Urothelium cell line (cell line): ENCODE measurements at regions not wholly inside any gene's neighbourhood (a gene's known extent, or its start where the extent isn't known, plus 50 kb on each side); places are given as distances from the start of the nearest gene placed in this dataset.
A peak's percentile ranks its signal among the peaks of the same experiment; 100 is the strongest.
"Not testable (repeated sequence)": the region's sequence is repeated elsewhere in the genome, so short reads cannot be mapped to it uniquely, and the experiment has no call there.

ENCODE experiments used
- DNase-seq: peaks from one replicate; pipeline ENCODE4 v3.0.0; 2011; ENCODE audit warnings: low spot score, mixed read lengths
- FAIRE-seq: peaks from 2 replicates; lab custom pipeline; 2011; peaks lifted over from hg19 to GRCh38; lab: Jason Lieb, UNC

- DNase-seq: peak; percentile 45
- FAIRE-seq: peak; percentile 98
Observed at GRCh38 chr4:30536231-30536630, 183.9 kb upstream of the PCDH7 start.

GRCh38 chr4:30537456-30537855 lies 182.7 kb upstream of the PCDH7 start:
- no peak for FAIRE-seq
- DNase-seq: peak; percentile 89

- DNase-seq: no peak
- FAIRE-seq: peak; percentile 88
Observed at GRCh38 chr4:30538794-30539193, 181.4 kb upstream of the PCDH7 start.

DNA sequence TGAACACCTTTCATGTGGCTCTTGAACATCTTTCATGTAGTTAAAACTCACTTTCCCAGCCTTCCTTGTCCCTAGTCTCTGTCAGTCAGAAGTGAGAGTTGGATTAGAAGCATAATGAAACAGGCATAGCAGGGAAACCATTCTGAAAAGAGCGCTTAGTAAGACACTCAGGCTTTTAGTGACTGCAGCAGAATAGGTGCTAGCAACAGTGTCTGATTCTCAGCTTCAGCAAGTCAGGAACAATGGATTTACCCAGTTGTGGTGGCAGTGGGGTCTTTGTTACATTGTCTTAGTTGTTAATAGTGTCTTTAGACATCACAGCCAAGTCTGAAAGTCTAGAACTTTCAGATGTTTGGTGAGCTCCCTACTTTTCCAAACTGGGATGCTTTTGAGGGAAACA lies 177.1 kb upstream of the PCDH7 start:
- no peak for DNase-seq
- FAIRE-seq: peak; percentile 96

- DNase-seq (no peak), FAIRE-seq (no peak)
Observed at GRCh38 chr4:30553151-30553550, 167.0 kb upstream of the PCDH7 start.

DNA sequence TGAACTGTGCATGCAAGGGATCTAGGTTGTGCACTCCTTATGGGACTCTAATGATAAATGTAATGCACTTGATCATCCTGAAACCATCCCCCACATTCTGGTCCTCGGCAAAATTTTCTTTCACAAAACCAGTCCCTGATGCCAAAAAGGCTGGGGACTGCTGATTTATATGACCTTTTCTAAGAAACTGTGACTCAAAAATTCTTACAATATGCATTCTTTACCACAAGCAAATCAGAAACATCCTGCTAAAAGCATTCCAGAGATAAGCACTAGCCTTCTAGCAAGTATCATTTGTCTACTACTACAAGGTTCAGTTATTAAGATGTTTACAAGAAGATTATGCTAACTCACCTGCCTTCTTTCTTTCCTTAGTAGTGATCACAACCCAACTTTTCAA lies 166.5 kb upstream of the PCDH7 start:
- DNase-seq (no peak), FAIRE-seq (no peak)

DNA sequence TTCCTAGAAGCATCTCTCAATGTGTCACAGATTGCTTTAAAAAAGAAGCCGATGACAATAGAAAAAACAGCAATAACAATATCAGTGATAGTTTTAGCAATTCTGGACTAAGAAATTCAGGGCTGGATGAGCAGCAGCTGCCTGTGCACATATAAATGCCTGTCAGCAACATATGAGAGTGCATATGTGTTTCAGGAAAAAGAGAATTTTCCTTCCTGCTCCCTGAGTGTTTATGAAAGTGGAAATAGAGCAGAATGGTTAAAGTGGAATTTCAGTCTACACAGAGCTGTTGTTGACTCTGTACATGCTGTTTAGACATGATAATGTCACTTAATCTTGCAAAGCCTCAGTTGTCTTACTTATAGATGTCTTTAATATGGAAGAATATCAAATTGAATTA lies 164.4 kb upstream of the PCDH7 start:
- FAIRE-seq (peak; percentile 92), DNase-seq (no peak)

DNA sequence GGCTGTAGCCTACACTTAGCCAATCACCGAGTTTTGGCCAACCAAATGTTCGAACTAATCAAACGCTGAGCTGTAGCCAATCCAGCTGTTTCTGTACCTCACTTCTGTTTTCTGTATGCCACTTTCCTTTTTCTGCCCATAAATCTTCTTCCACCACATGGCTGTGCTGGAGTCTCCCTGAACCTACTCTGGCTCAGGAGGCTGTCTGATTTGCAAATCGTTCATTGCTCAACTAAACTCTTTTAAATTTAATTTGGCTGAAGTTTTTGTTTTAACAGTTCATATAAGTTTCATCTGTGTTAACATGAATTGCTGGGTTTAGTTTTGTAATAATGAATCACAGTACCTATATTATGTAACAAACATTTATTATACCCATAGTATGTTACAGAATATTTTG lies 160.7 kb upstream of the PCDH7 start:
- peak; percentile 93 for FAIRE-seq
- no peak for DNase-seq

DNA sequence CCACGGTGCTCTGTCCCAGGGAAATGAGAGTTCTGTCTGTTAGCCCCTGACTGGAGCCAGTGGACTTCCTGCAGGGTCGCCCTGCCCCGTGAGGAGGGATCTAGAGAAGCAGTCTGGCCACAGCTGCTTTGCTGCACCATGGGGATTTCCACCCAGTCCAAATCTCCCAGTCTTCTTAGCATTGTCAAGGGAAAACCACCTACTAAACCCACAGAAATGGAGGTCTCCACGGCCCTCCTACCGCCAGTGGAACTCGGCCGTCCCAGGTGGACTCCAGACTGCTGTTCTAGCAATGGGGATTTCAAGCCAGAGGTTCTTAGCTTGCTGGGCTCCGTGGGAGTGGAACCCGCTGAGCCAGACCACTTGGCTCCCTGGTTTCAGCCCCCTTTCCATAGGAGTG lies 133.3 kb upstream of the PCDH7 start:
- DNase-seq (no peak), FAIRE-seq (no peak)

DNA sequence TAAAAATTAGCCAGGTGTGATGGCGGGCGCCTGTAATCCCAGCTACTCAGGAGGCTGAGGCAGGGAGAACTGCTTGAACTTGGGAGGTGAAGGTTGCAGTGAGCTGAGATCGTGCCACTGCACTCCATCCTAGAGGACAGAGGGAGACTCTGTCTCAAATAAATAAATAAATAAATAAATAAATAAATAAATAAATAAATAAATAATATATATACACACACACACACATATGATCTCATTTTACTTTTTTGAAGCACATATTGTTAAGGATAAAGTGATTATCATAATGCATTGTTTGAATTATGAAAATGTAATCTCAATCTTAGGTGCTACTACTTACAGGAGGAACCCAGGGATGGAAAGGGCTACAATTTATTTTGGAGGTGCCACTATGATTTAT lies 130.5 kb upstream of the PCDH7 start:
- FAIRE-seq, DNase-seq: not testable (repeated sequence)

DNA sequence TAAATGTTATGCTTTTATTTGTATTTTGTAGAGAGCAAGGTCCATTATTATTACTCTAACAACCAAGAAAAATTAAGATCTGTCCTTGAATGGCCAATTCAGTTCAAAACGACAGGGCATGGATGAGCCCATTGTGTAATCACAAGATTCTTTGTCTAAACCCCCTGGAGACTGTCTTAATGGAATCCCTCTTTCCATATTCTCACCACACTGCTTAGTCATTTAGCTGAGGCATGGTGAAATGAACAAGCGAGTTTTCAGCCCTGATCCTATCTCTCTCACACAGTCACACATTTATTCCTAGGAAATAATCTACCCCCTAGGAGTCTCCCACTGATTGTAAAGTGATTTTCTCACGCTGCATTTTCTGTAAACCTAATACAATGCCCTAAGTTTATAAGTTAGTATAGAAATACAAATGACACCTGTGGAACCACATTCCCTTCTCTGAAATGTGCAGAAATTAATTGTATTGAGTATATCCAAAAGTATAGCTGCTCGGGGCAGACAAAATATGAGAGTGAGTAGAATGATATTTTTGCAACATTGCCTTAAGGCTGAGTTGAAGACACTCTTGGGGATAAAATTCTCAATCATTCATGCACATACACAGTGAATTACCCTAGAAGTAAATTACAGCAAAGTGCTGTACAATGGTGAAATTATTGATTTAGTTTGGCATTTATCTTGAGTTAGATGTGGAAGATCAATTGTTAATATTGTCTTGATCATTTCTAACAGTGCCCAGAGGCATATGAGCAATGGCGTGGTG lies 119.7 kb upstream of the PCDH7 start:
- peak; percentile 42 for DNase-seq
- FAIRE-seq: peak; percentile 95

- DNase-seq (no peak), FAIRE-seq (peak; percentile 83)
Observed at GRCh38 chr4:30601070-30601865, 118.9 kb upstream of the PCDH7 start.

- peak; percentile 21 for DNase-seq
- FAIRE-seq: peak; percentile 42
Observed at GRCh38 chr4:30605616-30606190, 114.5 kb upstream of the PCDH7 start.

DNA sequence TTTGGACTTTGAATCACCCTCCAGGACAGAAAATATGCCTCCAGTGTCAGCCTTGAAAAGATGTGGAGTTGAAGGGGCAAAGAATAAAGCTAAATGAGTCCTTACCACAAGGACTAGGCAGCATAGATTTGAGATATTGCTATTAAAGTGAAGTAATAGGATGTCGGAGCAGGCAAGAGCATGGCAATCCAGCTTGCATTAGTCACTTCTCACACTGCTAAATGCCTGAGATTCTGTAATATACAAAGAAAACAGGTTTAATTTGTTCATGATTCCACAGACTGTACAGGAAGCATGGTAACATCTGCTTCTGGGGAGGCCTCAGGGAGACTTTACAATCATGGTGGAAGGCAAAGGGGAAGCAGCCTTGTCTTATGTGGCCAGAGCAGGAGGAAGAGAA lies 109.8 kb upstream of the PCDH7 start:
- FAIRE-seq: peak; percentile 95

DNA sequence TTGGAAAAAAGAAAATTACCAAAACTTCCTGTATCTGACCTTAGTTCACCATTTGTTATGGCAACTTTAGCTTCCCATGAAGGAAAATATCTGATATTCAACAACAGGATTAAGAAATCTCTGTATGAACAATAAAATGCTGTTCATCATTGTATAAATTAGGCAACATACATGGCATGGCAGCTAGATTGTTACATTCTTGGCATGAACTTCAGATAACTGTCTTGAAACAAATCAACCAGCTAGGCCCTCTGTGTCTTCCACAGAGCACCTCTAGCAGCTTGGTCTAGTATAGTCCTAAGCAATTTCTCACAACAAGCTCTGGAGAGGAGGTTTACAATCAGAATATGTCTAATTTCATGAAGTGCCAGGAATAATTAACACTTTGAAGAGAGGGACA lies 105.4 kb upstream of the PCDH7 start:
- DNase-seq: no peak
- FAIRE-seq: peak; percentile 71

More for the DNA sequence above, 109.8 kb upstream of the PCDH7 start:
- no peak for DNase-seq

GRCh38 chr4:30616942-30617646 lies 103.1 kb upstream of the PCDH7 start:
- FAIRE-seq: peak; percentile 92

GRCh38 chr4:30617836-30618235 lies 102.3 kb upstream of the PCDH7 start:
- peak; percentile 74 for FAIRE-seq
- no peak for DNase-seq

More at GRCh38 chr4:30616942-30617646, 103.1 kb upstream of the PCDH7 start:
- DNase-seq: no peak

- no peak for DNase-seq
- FAIRE-seq: no peak
Observed at GRCh38 chr4:30619679-30620078, 100.5 kb upstream of the PCDH7 start.

DNA sequence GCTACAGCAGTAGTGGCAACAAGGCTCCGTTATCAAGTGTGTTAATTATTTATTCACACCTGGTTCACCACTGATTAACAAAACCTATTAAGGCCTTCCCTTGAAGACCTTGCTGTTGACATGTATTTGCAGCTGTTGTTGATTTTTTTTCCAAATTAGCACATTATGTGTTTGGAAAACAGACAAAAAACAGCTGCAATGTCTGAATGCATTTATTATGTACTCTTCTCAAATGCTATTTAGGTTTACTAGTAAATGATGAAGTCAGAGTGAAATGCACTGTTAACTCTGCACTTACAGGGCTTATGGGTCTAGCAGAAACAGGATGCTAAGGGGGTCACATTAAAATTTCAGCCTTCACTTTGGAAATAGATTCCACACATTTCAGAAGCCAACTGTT lies 99.5 kb upstream of the PCDH7 start:
- DNase-seq: no peak
- FAIRE-seq: peak; percentile 42

DNA sequence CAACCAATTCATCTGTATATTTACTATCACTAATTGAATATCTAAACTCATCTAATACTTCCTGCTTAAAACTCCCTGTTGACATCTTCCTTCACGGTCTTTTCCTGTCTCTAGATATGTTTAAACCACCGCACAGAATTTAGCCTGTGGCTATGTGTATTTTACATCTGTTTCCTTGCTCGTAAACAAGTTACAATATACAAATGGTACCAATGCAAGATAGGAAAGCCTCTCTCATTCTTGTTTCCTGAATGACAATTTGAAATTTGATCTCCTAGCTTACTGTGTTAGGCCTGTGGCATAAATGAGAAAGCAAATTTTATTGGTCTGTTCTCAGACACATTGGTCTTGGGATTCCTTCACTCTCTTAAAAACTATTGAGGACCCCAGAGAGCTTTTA lies 89.7 kb upstream of the PCDH7 start:
- DNase-seq: no peak
- FAIRE-seq: peak; percentile 66

DNA sequence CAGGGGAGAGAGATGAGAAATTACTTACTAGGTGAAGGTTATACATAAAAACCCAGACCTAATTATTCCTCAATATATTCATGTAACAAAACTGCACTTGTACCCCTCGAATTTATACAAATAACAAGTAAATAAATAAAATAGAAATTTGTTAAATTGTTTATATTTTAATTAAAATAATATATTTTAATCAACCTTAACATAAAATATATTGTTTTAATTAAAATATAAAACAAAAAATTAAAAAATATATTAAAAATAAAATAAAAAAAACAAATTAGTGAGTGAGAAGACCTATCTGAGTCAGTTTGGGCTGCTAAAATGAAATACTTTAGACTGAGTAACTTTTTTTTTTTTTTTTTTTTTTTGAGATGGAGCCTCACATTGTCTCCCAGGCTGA lies 87.4 kb upstream of the PCDH7 start:
- no peak for DNase-seq
- FAIRE-seq: no peak
